Kidney epithelial cell (primary cell): ENCODE measurements at regions not wholly inside any gene's neighbourhood (a gene's known extent, or its start where the extent isn't known, plus 50 kb on each side); places are given as distances from the start of the nearest gene placed in this dataset.

Experiments used
- DNase-seq: peaks from one replicate; pipeline ENCODE4 v3.0.0-alpha.2; 2010; ENCODE audit warnings: low read depth
- H3K27me3 ChIP-seq: 2 replicates; pipeline ENCODE4 v1.6.0; 2011; ENCODE audit warnings: low read length; ENCODE audit not compliant: control insufficient read depth, insufficient read depth
- H3K36me3 ChIP-seq: 2 replicates; pipeline ENCODE4 v1.5.1; 2011; ENCODE audit warnings: low read length; ENCODE audit not compliant: control insufficient read depth, insufficient read depth
- H3K4me3 ChIP-seq: 2 replicates; pipeline ENCODE4 v1.5.1; 2011; ENCODE audit warnings: low read depth, mild to moderate bottlenecking, control low read depth, low read length
- TF ChIP-seq, protein P1 (sequence below): IDR thresholded peaks from 2 replicates; pipeline ENCODE4 v1.5.1; 2011; ENCODE audit warnings: mild to moderate bottlenecking, moderate library complexity, low read length, control low read depth, inconsistent platforms; ENCODE audit not compliant: insufficient read depth, poor library complexity, severe bottlenecking

GRCh38 chr1:38098101-38098847, 51.7 kb upstream of the POU3F1 start:
- DNase-seq = no peak
- H3K36me3 ChIP-seq = no peaks in the 10 kb centered on the region
- no peak overlapping the region for H3K4me3 ChIP-seq
- TF ChIP-seq, protein P1, sequence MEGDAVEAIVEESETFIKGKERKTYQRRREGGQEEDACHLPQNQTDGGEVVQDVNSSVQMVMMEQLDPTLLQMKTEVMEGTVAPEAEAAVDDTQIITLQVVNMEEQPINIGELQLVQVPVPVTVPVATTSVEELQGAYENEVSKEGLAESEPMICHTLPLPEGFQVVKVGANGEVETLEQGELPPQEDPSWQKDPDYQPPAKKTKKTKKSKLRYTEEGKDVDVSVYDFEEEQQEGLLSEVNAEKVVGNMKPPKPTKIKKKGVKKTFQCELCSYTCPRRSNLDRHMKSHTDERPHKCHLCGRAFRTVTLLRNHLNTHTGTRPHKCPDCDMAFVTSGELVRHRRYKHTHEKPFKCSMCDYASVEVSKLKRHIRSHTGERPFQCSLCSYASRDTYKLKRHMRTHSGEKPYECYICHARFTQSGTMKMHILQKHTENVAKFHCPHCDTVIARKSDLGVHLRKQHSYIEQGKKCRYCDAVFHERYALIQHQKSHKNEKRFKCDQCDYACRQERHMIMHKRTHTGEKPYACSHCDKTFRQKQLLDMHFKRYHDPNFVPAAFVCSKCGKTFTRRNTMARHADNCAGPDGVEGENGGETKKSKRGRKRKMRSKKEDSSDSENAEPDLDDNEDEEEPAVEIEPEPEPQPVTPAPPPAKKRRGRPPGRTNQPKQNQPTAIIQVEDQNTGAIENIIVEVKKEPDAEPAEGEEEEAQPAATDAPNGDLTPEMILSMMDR = no peak
- H3K27me3 ChIP-seq = peaks cover 22% of the 10 kb centered on the region

- TF ChIP-seq, protein P1 = no peak
- DNase-seq = no peak
- peaks cover 22% of the 10 kb centered on the region for H3K27me3 ChIP-seq
- no peaks in the 10 kb centered on the region for H3K36me3 ChIP-seq
- no peak overlapping the region for H3K4me3 ChIP-seq
These were observed 50.8 kb upstream of the POU3F1 start for GRCh38 chr1:38097284-38097898.
